GM12892 (cell line): ENCODE measurements at regions not wholly inside any gene's neighbourhood (a gene's known extent, or its start where the extent isn't known, plus 50 kb on each side); places are given as distances from the start of the nearest gene placed in this dataset.

Experiments used
- POLR2A ChIP-seq: IDR thresholded peaks from 2 replicates; pipeline ENCODE4 v1.6.1; 2011; ENCODE audit warnings: low read depth, low read length, control low read depth
- TAF1 ChIP-seq: IDR thresholded peaks from 2 replicates; pipeline ENCODE4 v1.6.1; 2011; ENCODE audit warnings: low read depth, mild to moderate bottlenecking, control low read depth, low read length, borderline replicate concordance

DNA sequence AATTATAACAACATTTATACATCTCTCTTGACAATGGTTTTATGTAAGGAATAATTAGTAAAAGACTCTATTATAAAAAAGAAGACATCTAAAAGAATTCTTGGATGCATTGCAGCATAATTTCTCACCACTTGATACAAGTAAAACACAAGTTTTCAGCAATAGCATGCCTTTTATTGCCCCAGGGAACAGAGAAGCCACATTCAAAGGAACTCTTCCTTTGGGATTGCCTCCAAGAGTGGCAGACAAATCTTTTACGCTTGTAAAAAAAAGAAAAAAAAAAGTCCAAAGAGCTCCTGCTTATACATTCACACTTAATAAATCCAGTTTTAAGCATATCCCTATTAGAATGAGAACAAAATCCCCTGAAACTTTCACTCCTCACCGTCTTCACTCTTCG is 2357.8 kb upstream of the PCDH20 start:
- TF ChIP-seq TAF1 (no peak), POLR2A (no peak)
